ENCODE measurements at regions not wholly inside any gene's neighbourhood (a gene's known extent, or its start where the extent isn't known, plus 50 kb on each side); places are given as distances from the start of the nearest gene placed in this dataset.

GRCh38 chr17:73694491-73694890 is 50.2 kb upstream of the SDK2 start:
- TF ChIP-seq, protein P1, sequence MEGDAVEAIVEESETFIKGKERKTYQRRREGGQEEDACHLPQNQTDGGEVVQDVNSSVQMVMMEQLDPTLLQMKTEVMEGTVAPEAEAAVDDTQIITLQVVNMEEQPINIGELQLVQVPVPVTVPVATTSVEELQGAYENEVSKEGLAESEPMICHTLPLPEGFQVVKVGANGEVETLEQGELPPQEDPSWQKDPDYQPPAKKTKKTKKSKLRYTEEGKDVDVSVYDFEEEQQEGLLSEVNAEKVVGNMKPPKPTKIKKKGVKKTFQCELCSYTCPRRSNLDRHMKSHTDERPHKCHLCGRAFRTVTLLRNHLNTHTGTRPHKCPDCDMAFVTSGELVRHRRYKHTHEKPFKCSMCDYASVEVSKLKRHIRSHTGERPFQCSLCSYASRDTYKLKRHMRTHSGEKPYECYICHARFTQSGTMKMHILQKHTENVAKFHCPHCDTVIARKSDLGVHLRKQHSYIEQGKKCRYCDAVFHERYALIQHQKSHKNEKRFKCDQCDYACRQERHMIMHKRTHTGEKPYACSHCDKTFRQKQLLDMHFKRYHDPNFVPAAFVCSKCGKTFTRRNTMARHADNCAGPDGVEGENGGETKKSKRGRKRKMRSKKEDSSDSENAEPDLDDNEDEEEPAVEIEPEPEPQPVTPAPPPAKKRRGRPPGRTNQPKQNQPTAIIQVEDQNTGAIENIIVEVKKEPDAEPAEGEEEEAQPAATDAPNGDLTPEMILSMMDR (IDR thresholded peaks at IDR 0.05; ENCODE audit: low read depth, low read length) = no peak
- TF ChIP-seq POLR2A (IDR thresholded peaks at IDR 0.05; ENCODE audit: extremely low read depth, insufficient read length) = no peak
- TF ChIP-seq MAX (IDR thresholded peaks at IDR 0.05; ENCODE audit: low read depth, low read length) = no peak
- TF ChIP-seq MYC (IDR thresholded peaks at IDR 0.05; ENCODE audit: low read depth, low read length) = no peak
- no peak for DNase-seq (ENCODE audit: low read depth)
- no peak overlapping the region for H3K4me3 ChIP-seq (ENCODE audit: low read depth, low read length)

DNA sequence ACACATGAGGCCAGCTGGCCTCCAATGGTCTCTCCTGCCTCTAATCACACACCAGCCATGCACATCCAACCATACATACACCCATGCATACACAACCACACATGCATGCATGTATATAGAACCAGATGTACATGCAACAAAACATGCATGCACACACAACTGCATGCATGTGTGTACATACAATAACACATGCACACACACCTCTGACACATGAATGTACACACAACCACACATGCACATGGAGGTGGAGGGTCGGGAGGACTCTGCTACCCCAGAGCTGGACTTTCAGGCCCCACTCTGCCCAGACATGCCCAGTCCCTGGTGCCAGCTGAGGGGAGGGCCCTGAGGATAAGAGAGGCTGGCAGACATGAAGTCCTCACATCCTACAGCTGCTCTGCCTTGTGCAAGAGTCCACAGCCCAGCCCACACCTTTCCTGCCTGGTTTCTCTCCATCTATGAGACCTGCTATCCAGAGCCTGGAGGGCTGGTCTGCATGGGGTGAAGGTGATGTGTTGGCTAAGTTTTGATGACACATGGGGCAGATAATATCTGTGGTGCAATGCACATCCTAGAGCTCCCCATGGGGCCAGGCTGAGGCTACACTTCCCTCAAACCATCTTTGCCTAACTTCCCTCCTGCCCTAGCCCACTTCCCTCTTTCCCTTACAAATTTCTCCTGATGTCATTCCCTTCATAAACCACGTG is 50.9 kb upstream of the SDK2 start:
- TF ChIP-seq MAX (IDR thresholded peaks at IDR 0.05; ENCODE audit: low read depth, low read length) = peak; percentile 41; the same call in 1 of the 2 replicates
- no peak for TF ChIP-seq POLR2A (IDR thresholded peaks at IDR 0.05; ENCODE audit: extremely low read depth, insufficient read length)
- DNase-seq (ENCODE audit: low read depth) = peak; percentile 44
- H3K4me3 ChIP-seq (ENCODE audit: low read depth, low read length) = no peak overlapping the region

DNA sequence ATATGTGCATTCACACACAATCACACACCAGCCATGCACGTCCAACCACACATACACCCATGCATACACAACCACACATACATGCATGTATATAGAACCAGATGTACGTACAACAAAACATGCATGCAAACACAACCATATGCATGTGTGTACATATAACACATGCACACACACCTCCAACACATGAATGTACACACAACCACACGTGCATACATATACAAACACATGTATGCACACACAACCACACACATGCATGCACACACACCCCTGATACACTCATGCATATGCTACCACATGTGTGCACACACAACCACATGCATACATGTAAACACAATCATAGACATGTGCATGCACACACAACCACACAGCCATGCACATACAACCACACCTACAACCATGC is 52.0 kb upstream of the SDK2 start:
- no peak for DNase-seq (ENCODE audit: low read depth)
- TF ChIP-seq, protein P1 (IDR thresholded peaks at IDR 0.05; ENCODE audit: low read depth, low read length) = no peak
- TF ChIP-seq MAX (IDR thresholded peaks at IDR 0.05; ENCODE audit: low read depth, low read length) (no peak), MYC (IDR thresholded peaks at IDR 0.05; ENCODE audit: low read depth, low read length) (no peak), POLR2A (IDR thresholded peaks at IDR 0.05; ENCODE audit: extremely low read depth, insufficient read length) (no peak)
- H3K4me3 ChIP-seq (ENCODE audit: low read depth, low read length) = no peak overlapping the region

DNA sequence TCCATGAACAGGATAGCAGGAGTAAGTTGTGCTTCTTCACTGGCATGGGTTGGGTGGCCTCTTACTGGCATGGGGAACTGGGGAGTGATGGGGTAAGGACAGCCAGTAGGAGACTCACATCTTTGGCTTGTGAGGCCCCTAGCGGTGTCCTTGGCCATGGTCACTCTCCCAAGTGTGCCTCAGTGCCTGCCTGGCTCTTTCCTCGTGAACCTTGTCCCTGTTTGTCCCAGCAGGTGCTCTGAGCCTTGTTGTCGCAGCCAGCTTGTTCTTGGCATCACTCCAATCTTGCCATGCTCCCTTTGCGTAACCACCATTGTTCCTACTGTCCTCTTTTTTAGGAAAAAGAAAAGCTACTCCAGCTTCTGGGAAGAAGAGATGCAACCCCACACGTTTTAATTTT is 53.6 kb upstream of the SDK2 start:
- DNase-seq (ENCODE audit: low read depth) = no peak
- TF ChIP-seq MYC (IDR thresholded peaks at IDR 0.05; ENCODE audit: low read depth, low read length) (no peak), POLR2A (IDR thresholded peaks at IDR 0.05; ENCODE audit: extremely low read depth, insufficient read length) (no peak), MAX (IDR thresholded peaks at IDR 0.05; ENCODE audit: low read depth, low read length) (no peak)
- TF ChIP-seq, protein P1 (IDR thresholded peaks at IDR 0.05; ENCODE audit: low read depth, low read length) = no peak
- no peak overlapping the region for H3K4me3 ChIP-seq (ENCODE audit: low read depth, low read length)

- TF ChIP-seq MYC (IDR thresholded peaks at IDR 0.05; ENCODE audit: low read depth, low read length) = no peak
- no peak for TF ChIP-seq POLR2A (IDR thresholded peaks at IDR 0.05; ENCODE audit: extremely low read depth, insufficient read length)
- no peak for TF ChIP-seq MAX (IDR thresholded peaks at IDR 0.05; ENCODE audit: low read depth, low read length)
- TF ChIP-seq, protein P1 (IDR thresholded peaks at IDR 0.05; ENCODE audit: low read depth, low read length) = no peak
- H3K4me3 ChIP-seq (ENCODE audit: low read depth, low read length) = no peak overlapping the region
- DNase-seq (ENCODE audit: low read depth) = no peak
Observed at GRCh38 chr17:73698966-73699365, 54.7 kb upstream of the SDK2 start.

DNA sequence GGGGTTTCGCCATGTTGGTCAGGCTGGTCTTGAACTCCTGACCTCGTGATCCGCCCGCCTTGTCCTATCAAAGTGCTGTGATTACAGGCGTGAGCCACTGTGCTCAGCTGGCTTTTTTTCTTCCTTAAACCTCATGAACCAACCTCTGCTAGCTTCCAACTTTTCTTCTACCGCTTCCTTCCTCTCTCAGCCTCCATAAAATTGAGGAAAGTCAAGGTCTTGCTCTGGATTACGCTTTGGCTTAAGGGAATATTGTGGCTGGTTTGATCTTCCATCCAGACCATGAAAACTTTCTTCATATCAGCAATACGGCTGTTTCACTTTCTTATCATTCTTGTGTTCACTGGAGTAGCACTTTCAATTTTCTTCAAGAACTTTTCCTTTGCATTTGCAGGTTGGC is 57.5 kb upstream of the SDK2 start:
- TF ChIP-seq MYC (IDR thresholded peaks at IDR 0.05; ENCODE audit: low read depth, low read length) = no peak
- TF ChIP-seq MAX (IDR thresholded peaks at IDR 0.05; ENCODE audit: low read depth, low read length) = no peak
- no peak for TF ChIP-seq POLR2A (IDR thresholded peaks at IDR 0.05; ENCODE audit: extremely low read depth, insufficient read length)
- TF ChIP-seq, protein P1 (IDR thresholded peaks at IDR 0.05; ENCODE audit: low read depth, low read length) = no peak
- H3K4me3 ChIP-seq (ENCODE audit: low read depth, low read length) = no peak overlapping the region
- no peak for DNase-seq (ENCODE audit: low read depth)
